ENCODE measurements at regions not wholly inside any gene's neighbourhood (a gene's known extent, or its start where the extent isn't known, plus 50 kb on each side); places are given as distances from the start of the nearest gene placed in this dataset.

- TF ChIP-seq TARDBP (IDR thresholded peaks at IDR 0.05) (no peak), NFRKB (IDR thresholded peaks at IDR 0.05) (no peak), FOXM1 (IDR thresholded peaks at IDR 0.05; ENCODE audit: borderline replicate concordance) (no peak), L3MBTL2 (conservative IDR thresholded peaks at IDR 0.05) (no peak), LEF1 (IDR thresholded peaks at IDR 0.05; ENCODE audit: borderline replicate concordance) (no peak), SUZ12 (IDR thresholded peaks at IDR 0.05) (no peak), SP1 (IDR thresholded peaks at IDR 0.05) (no peak), CTBP1 (IDR thresholded peaks at IDR 0.05; ENCODE audit: borderline replicate concordance) (no peak), FOXA1 (IDR thresholded peaks at IDR 0.05) (no peak), BHLHE40 (IDR thresholded peaks at IDR 0.05; ENCODE audit: borderline replicate concordance) (no peak), HDGF (IDR thresholded peaks at IDR 0.05; ENCODE audit: borderline replicate concordance) (no peak), ELF4 (IDR thresholded peaks at IDR 0.05) (no peak)
Measured at GRCh38 chr13:97761796-97762540, 191.5 kb upstream of the IPO5 start.
